Large intestine (tissue), 3 donors: ENCODE measurements at regions not wholly inside any gene's neighbourhood (a gene's known extent, or its start where the extent isn't known, plus 50 kb on each side); places are given as distances from the start of the nearest gene placed in this dataset.

Experiments used
- DNase-seq, 2 donors: peaks; one replicate each; pipeline versions ENCODE4 v3.0.0 to v3.0.0-alpha.2; 2013
- H3K27ac ChIP-seq: one replicate; pipeline ENCODE4 v1.5.1; 2013; ENCODE audit warnings: low read length
- H3K27me3 ChIP-seq: 2 replicates; pipeline ENCODE4 v1.6.1; 2013; ENCODE audit warnings: low read length; ENCODE audit not compliant: control insufficient read depth, insufficient read depth
- H3K36me3 ChIP-seq: 2 replicates; pipeline ENCODE4 v1.6.1; 2013; ENCODE audit warnings: low read length; ENCODE audit not compliant: control insufficient read depth, insufficient read depth
- H3K4me1 ChIP-seq: one replicate; pipeline ENCODE4 v1.6.1; 2013; ENCODE audit warnings: low read length; ENCODE audit not compliant: control insufficient read depth, insufficient read depth
- H3K4me3 ChIP-seq: one replicate; pipeline ENCODE4 v1.5.1; 2013; ENCODE audit warnings: low read length
- H3K9me3 ChIP-seq: one replicate; pipeline ENCODE4 v1.6.1; 2013; ENCODE audit warnings: mild to moderate bottlenecking, low read depth, low read length, moderate library complexity; ENCODE audit not compliant: control insufficient read depth
- WGBS: methylation state at CpG from one replicate; pipeline ENCODE4 v1.1.5; 2013; ENCODE audit warnings: low lambda C conversion rate; ENCODE audit not compliant: insufficient coverage; 5-methylcytosine and 5-hydroxymethylcytosine counted together

DNA sequence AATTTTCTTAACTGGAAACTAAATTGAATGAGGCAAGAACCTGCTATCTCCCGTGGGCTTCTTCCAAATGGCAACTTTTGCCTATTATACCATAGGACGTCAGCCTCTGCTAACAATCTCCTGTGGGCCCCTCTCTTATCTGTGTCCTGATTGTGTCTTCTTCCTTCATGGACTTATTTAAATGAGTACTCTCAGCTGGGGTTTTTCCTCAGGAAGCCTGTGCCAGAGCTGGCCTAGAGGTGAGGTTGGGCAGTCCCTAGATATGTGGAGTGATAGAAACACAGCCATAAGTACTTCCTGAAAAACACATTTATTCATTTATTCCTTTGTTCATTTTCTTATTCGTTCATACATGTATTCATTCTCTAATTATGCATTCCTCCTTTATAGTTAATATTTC is 712.5 kb upstream of the SLIT2 start:
- Histone ChIP-seq H3K4me1 (no peaks in the 10 kb centered on the region), H3K27me3 (no peaks in the 10 kb centered on the region), H3K9me3 (no peaks in the 10 kb centered on the region), H3K4me3 (no peak overlapping the region), H3K36me3 (no peaks in the 10 kb centered on the region), H3K27ac (no peak overlapping the region)
- 70% methylated on average over 2 of the region's 3 CpGs for WGBS
- no peak for DNase-seq

- no peaks in the 10 kb centered on the region for H3K9me3 ChIP-seq
- no CpG with 5 or more reads among the region's 3 CpGs for WGBS
- no peak overlapping the region for H3K4me3 ChIP-seq
- DNase-seq = no peak
- H3K27me3 ChIP-seq = no peaks in the 10 kb centered on the region
- no peaks in the 10 kb centered on the region for H3K36me3 ChIP-seq
- no peaks in the 10 kb centered on the region for H3K4me1 ChIP-seq
- no peak overlapping the region for H3K27ac ChIP-seq
Observed at GRCh38 chr4:19534159-19534558, 717.5 kb upstream of the SLIT2 start.

DNA sequence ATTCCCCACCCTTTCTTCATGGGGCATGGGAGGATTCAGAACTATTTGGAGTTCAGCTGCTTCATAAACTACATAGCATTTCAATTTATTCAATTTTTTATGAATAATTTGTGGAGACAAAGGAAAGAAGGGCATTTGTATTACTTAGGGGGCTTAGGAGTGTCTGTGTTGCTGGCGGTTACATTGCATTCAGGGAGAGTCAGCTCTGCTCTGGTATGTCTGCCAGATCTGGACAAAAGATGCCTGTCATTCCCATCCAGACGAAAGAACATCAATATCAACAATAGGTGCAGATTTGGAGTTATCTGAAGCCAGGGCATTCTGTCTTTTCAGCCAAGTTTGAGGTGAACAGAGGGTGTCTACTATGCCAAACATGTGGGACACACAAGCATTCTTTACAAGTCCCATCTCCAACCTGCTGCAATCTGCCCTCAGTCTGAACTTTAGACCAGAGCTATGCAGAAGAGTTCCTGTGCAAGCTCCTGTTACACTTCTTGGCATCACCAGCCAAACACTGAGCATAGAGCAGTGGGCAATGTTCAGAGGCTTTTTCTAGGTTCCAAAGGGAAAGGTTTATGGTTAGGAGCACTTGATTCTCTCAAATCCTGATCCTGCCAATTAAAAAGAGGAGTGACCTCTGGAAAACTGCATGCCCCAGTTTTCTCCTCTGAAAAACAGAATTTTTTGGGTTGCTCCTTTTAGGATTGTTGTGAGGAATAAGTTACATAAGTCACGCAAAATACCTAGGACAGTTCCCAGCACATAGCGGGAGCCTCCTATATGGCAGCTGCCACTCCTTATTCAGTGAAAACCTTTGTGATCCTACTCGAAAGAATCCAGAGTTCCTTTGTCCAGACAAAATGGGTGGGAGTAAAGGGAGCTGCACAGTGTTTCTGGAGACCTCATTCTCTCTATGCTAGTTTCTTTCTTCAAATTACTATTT is 719.5 kb upstream of the SLIT2 start:
- H3K9me3 ChIP-seq = no peaks in the 10 kb centered on the region
- WGBS = 80% methylated on average over 1 of the region's 5 CpGs
- no peaks in the 10 kb centered on the region for H3K4me1 ChIP-seq
- H3K27ac ChIP-seq = no peak overlapping the region
- no peaks in the 10 kb centered on the region for H3K36me3 ChIP-seq
- no peak overlapping the region for H3K4me3 ChIP-seq
- DNase-seq = no peak
- no peaks in the 10 kb centered on the region for H3K27me3 ChIP-seq

DNA sequence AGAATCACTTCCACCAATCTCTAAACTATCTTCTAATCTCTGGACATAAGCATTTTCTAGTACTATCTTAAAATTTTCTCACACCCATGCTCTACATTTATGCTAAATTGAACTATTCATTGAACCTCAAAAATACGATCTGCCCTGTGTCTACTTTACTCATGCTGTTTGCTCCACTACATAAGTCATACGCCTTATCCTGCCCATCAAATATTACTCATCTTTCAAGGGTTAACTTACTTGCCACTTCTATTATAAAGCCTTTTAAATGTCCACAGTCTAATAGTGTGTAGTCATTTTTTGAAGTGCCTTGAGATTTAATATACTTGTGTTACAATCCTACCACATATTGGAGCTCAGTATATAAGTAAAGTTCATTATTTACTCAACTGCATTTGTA is 727.7 kb upstream of the SLIT2 start:
- Histone ChIP-seq H3K27ac (no peak overlapping the region), H3K36me3 (no peaks in the 10 kb centered on the region), H3K9me3 (no peaks in the 10 kb centered on the region), H3K27me3 (no peaks in the 10 kb centered on the region), H3K4me3 (no peak overlapping the region), H3K4me1 (no peaks in the 10 kb centered on the region)
- DNase-seq = no peak
- no CpG with 5 or more reads among the region's 2 CpGs for WGBS

- no peaks in the 10 kb centered on the region for H3K27me3 ChIP-seq
- H3K4me1 ChIP-seq = no peaks in the 10 kb centered on the region
- no peak overlapping the region for H3K4me3 ChIP-seq
- DNase-seq = no peak
- no peak overlapping the region for H3K27ac ChIP-seq
- H3K9me3 ChIP-seq = no peaks in the 10 kb centered on the region
- 100% methylated on average over 2 of the region's 3 CpGs for whole genome bisulfite sequencing
- H3K36me3 ChIP-seq = no peaks in the 10 kb centered on the region
Observed at GRCh38 chr4:19522966-19523365, 728.7 kb upstream of the SLIT2 start.

GRCh38 chr4:19520939-19521520 is 730.7 kb upstream of the SLIT2 start:
- no peaks in the 10 kb centered on the region for H3K36me3 ChIP-seq
- no peak overlapping the region for H3K4me3 ChIP-seq
- H3K27me3 ChIP-seq = no peaks in the 10 kb centered on the region
- H3K4me1 ChIP-seq = no peaks in the 10 kb centered on the region
- WGBS = no CpG with 5 or more reads among the region's 7 CpGs
- H3K27ac ChIP-seq = no peak overlapping the region
- no peaks in the 10 kb centered on the region for H3K9me3 ChIP-seq
- DNase-seq = no peak

DNA sequence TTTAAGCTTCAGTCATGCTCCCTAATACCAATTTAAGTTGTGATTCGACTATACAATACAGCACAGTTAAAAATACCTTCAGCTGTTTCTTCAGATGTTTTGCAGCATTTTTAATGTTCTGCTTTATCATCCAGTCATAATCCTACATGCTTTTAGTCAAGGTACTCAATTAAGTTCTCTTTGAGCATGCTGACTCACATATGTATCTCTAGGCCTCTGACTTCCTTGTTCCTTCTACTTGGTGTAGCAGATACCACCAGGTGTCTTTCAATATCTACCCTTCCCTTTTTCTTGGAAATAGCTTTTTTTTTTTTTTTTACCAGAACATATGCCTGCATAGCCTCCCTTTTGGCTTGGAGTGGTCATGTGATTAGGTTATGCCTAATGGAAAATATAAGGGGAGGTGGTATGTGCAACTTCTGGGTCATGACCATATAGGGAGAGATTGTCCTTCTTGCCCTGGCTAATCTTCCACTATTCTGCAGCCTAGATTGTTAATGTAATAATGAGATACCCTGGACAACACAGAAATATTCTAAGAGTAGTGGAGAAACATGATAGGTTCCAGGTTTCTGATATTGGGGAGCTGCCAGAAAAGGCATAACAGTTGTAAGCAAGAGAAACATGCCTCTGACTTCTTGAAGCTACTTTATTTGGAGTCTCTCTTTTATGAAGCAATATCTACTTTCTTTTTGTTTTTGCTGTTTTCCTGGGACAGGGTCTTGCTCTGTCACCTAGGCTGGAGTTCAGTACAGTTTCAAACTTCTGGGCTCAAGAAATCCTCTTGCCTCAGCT is 737.2 kb upstream of the SLIT2 start:
- no peaks in the 10 kb centered on the region for H3K36me3 ChIP-seq
- 100% methylated on average over 1 of the region's 1 CpG for WGBS
- H3K27ac ChIP-seq = no peak overlapping the region
- no peaks in the 10 kb centered on the region for H3K4me1 ChIP-seq
- H3K27me3 ChIP-seq = no peaks in the 10 kb centered on the region
- DNase-seq = no peak
- no peaks in the 10 kb centered on the region for H3K9me3 ChIP-seq
- H3K4me3 ChIP-seq = no peak overlapping the region

DNA sequence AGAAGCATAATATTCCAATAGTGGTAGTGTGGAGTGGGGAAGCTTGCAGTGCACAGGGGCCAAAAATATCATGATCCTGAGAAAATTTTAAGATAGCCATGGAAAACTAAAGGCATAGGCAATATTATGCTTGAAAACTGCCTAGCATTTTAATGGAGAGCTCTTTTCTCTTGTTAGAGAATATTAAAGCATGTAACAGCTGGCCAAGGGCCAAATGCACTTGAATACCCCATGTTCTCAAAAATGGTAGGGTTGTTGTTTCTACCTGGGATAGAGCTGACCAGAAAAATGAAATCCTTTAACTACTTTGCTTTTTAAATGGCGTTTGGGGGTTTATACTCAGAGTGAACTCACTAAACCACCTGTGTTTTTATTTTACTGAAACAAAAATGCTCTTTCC is 739.6 kb upstream of the SLIT2 start:
- 100% methylated on average over 1 of the region's 1 CpG for WGBS
- no peaks in the 10 kb centered on the region for H3K36me3 ChIP-seq
- no peaks in the 10 kb centered on the region for H3K4me1 ChIP-seq
- no peak for DNase-seq
- no peak overlapping the region for H3K27ac ChIP-seq
- H3K4me3 ChIP-seq = no peak overlapping the region
- H3K27me3 ChIP-seq = no peaks in the 10 kb centered on the region
- H3K9me3 ChIP-seq = no peaks in the 10 kb centered on the region

DNA sequence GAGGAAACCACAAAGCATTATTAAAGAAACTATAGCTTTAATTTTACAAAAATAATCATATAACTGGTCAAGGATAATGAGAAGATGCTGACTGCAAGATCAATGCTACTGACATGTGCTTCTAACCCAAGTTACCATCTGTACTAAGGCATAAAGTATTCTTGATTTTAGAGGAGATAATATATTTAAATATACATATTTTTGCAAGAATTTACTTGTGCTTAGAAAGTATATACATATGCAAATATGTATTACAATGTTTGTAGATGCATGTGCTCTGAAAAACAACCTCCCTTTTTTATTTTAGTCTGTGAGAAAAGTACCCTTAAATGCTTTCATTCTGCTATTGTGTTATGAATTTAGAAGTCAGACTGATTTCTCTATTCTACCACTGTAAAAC is 740.7 kb upstream of the SLIT2 start:
- H3K27ac ChIP-seq = no peak overlapping the region
- H3K4me1 ChIP-seq = no peaks in the 10 kb centered on the region
- DNase-seq = no peak
- H3K27me3 ChIP-seq = no peaks in the 10 kb centered on the region
- H3K4me3 ChIP-seq = no peak overlapping the region
- H3K9me3 ChIP-seq = no peaks in the 10 kb centered on the region
- no peaks in the 10 kb centered on the region for H3K36me3 ChIP-seq

GRCh38 chr4:19508442-19508841 is 743.3 kb upstream of the SLIT2 start:
- Histone ChIP-seq H3K4me1 (no peaks in the 10 kb centered on the region), H3K9me3 (no peaks in the 10 kb centered on the region), H3K36me3 (no peaks in the 10 kb centered on the region), H3K27ac (no peak overlapping the region), H3K4me3 (no peak overlapping the region), H3K27me3 (no peaks in the 10 kb centered on the region)
- no CpG with 5 or more reads among the region's 4 CpGs for WGBS
- no peak for DNase-seq
